Activated T-helper 1 cell treated with anti-CD3 and anti-CD28 coated beads, Interleukin-12 subunit alpha, Interleukin-12 subunit beta, Interleukin-2, Interleukin-4 antibody, amounts not matched to agents 30 ng/mL and 10 ng/mL and 1 ng/mL, durations not matched to agents 14 hours and 24 hours and 36 hours (primary cell): ENCODE measurements at regions not wholly inside any gene's neighbourhood (a gene's known extent, or its start where the extent isn't known, plus 50 kb on each side); places are given as distances from the start of the nearest gene placed in this dataset.

Experiments used
- DNase-seq: peaks from one replicate; pipeline ENCODE4 v3.0.0; 2021; ENCODE audit warnings: low spot score
- H3K27ac Mint-ChIP-seq: one replicate; pipeline ENCODE4 v1.8.0; 2021; ENCODE audit warnings: mild to moderate bottlenecking, mixed read lengths
- H3K27me3 Mint-ChIP-seq: one replicate; pipeline ENCODE4 v1.8.0; 2022; ENCODE audit warnings: mild to moderate bottlenecking, moderate library complexity, mixed read lengths; ENCODE audit not compliant: insufficient read depth
- H3K36me3 Mint-ChIP-seq: one replicate; pipeline ENCODE4 v1.8.0; 2021; ENCODE audit warnings: low read depth, mixed read lengths
- H3K4me1 Mint-ChIP-seq: one replicate; pipeline ENCODE4 v1.8.0; 2021; ENCODE audit warnings: low read depth, mixed read lengths
- H3K4me3 Mint-ChIP-seq: one replicate; pipeline ENCODE4 v1.8.0; 2021; ENCODE audit warnings: mild to moderate bottlenecking, moderate library complexity, mixed read lengths
- H3K9me3 Mint-ChIP-seq: one replicate; pipeline ENCODE4 v1.8.0; 2021; ENCODE audit warnings: mixed read lengths
- intact Hi-C: fragments of 100-400 bp; cut with micrococcal nuclease; formaldehyde crosslinking; loops from one replicate; pipeline ENCODE4 v1.15.1; 2024

DNA sequence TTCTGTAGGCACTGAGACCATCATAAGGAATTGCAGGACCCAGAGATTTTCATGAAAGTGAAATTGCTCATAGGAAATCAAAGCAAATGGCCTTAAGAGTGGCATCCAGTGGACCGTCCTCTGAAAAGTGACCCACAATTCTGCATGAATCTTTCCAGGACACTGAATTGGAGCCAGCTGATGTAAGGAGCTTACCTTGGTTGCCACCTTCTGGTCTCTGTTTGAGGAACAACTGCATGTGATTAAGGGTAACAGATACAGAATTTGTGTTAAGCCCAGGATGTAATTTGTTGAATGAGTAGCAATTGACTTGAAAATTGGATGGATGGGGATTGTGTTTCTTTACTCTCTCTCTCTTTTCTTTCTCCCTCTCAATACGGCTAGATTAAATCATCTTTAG lies 49.9 kb upstream of the GAS1 start:
- no peaks in the 10 kb centered on the region for H3K36me3 Mint-ChIP-seq
- DNase-seq, result no peak
- no peaks in the 10 kb centered on the region for H3K4me1 Mint-ChIP-seq
- intact Hi-C loops, result no loop called here
- H3K9me3 Mint-ChIP-seq, result no peaks in the 10 kb centered on the region
- H3K27ac Mint-ChIP-seq, result no peak overlapping the region
- peaks cover 11% of the 10 kb centered on the region for H3K27me3 Mint-ChIP-seq
- no peak overlapping the region for H3K4me3 Mint-ChIP-seq

- H3K4me3 Mint-ChIP-seq, result no peak overlapping the region
- intact Hi-C loops, result no loop called here
- no peaks in the 10 kb centered on the region for H3K9me3 Mint-ChIP-seq
These were observed 50.6 kb upstream of the GAS1 start for GRCh38 chr9:86997951-86998350.

DNA sequence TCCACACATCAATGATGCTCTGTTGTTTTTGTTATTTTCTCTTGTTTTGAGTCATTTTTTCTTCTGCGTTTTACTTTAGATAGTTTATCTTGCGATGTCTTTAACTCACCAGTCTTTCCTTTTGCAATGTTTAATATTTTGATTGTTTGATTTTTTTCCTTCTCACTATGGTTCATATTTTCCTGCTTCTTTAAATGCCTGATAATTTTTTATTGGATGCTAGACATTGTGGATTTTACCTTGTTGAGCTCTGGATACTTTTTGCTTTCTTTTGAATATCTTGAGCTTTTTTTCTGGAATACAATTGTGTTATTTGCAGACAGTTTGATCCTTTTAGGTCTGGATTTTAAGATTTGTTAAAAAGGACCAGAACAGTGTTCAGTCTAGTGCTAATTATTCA lies 55.2 kb upstream of the GAS1 start:
- no peaks in the 10 kb centered on the region for H3K4me1 Mint-ChIP-seq
- H3K4me3 Mint-ChIP-seq, result no peak overlapping the region
- no peak overlapping the region for H3K27ac Mint-ChIP-seq
- H3K27me3 Mint-ChIP-seq, result peaks cover 3% of the 10 kb centered on the region
- intact Hi-C loops, result no loop called here
- no peaks in the 10 kb centered on the region for H3K36me3 Mint-ChIP-seq
- DNase-seq, result no peak
- H3K9me3 Mint-ChIP-seq, result no peaks in the 10 kb centered on the region

More at GRCh38 chr9:86997951-86998350, 50.6 kb upstream of the GAS1 start:
- no peaks in the 10 kb centered on the region for H3K4me1 Mint-ChIP-seq
- no peak for DNase-seq
- peaks cover 6% of the 10 kb centered on the region for H3K27me3 Mint-ChIP-seq
- H3K36me3 Mint-ChIP-seq, result no peaks in the 10 kb centered on the region
- no peak overlapping the region for H3K27ac Mint-ChIP-seq

- Mint-ChIP-seq H3K27ac (no peak overlapping the region), H3K4me3 (no peak overlapping the region), H3K4me1 (no peaks in the 10 kb centered on the region), H3K36me3 (no peaks in the 10 kb centered on the region), H3K9me3 (no peaks in the 10 kb centered on the region), H3K27me3 (peaks cover 3% of the 10 kb centered on the region)
- DNase-seq, result no peak
- intact Hi-C loops, result no loop called here
These were observed 56.7 kb upstream of the GAS1 start for GRCh38 chr9:87004016-87004415.

DNA sequence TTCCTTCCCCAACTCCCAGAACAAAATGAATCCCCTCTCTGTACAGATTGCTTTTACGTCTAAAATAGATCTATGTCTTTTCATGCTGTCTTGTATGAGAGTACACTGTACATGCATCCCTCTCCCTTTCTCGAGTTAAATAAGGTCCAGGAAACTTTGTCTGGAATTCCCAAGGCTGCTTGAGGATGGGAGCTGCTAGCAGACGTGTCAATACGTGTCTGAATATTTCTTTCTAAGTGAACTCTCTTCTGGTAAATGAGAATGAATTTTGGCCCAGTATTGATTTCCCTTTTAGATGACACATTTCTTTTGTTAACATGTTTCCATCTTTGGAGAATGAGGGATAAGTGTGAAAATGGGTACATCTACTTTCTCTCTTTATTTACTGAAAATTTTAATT lies 59.6 kb upstream of the GAS1 start:
- Mint-ChIP-seq H3K27me3 (no peaks in the 10 kb centered on the region), H3K4me1 (no peaks in the 10 kb centered on the region), H3K36me3 (no peaks in the 10 kb centered on the region), H3K9me3 (no peaks in the 10 kb centered on the region), H3K4me3 (no peak overlapping the region), H3K27ac (no peak overlapping the region)
- intact Hi-C loops, result no loop called here
- no peak for DNase-seq

GRCh38 chr9:87007711-87008366 lies 60.5 kb upstream of the GAS1 start:
- H3K27ac Mint-ChIP-seq, result no peak overlapping the region
- no peak overlapping the region for H3K4me3 Mint-ChIP-seq
- no peaks in the 10 kb centered on the region for H3K4me1 Mint-ChIP-seq
- no peak for DNase-seq
- no peaks in the 10 kb centered on the region for H3K36me3 Mint-ChIP-seq
- H3K9me3 Mint-ChIP-seq, result no peaks in the 10 kb centered on the region
- no peaks in the 10 kb centered on the region for H3K27me3 Mint-ChIP-seq
- intact Hi-C loops, result no loop called here

DNA sequence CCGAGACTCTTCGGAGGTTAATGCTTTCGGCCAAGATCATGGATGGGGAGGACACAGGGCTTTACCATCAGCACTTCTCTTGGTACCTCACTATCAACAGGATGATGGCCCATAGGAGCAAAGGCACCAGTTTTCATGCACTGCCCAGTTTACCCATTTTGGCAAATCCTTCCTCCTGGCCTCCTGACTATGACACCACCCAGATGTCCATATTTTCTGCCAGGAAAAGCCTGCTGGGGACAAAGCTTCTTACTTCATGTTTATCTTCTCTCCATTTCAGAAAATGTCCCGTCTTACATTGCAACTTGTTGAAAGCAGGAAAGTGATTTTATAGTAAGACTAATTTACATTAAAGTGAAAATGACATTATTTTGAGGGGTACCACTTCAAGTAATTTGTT lies 61.4 kb upstream of the GAS1 start:
- Mint-ChIP-seq H3K36me3 (no peaks in the 10 kb centered on the region), H3K9me3 (no peaks in the 10 kb centered on the region), H3K27ac (no peak overlapping the region), H3K4me1 (no peaks in the 10 kb centered on the region), H3K4me3 (no peak overlapping the region), H3K27me3 (no peaks in the 10 kb centered on the region)
- intact Hi-C loops, result no loop called here
- no peak for DNase-seq

- no peaks in the 10 kb centered on the region for H3K9me3 Mint-ChIP-seq
- H3K4me3 Mint-ChIP-seq, result no peak overlapping the region
- no peak for DNase-seq
- H3K27ac Mint-ChIP-seq, result no peak overlapping the region
- no peaks in the 10 kb centered on the region for H3K27me3 Mint-ChIP-seq
- no peaks in the 10 kb centered on the region for H3K36me3 Mint-ChIP-seq
- H3K4me1 Mint-ChIP-seq, result no peaks in the 10 kb centered on the region
- intact Hi-C loops, result no loop called here
These were observed 63.3 kb upstream of the GAS1 start for GRCh38 chr9:87010626-87011025.

GRCh38 chr9:87011551-87011950 lies 64.2 kb upstream of the GAS1 start:
- DNase-seq, result no peak
- Mint-ChIP-seq H3K4me1 (no peaks in the 10 kb centered on the region), H3K27ac (no peak overlapping the region), H3K27me3 (no peaks in the 10 kb centered on the region), H3K36me3 (no peaks in the 10 kb centered on the region), H3K4me3 (no peak overlapping the region), H3K9me3 (no peaks in the 10 kb centered on the region)
- intact Hi-C loops, result no loop called here

DNA sequence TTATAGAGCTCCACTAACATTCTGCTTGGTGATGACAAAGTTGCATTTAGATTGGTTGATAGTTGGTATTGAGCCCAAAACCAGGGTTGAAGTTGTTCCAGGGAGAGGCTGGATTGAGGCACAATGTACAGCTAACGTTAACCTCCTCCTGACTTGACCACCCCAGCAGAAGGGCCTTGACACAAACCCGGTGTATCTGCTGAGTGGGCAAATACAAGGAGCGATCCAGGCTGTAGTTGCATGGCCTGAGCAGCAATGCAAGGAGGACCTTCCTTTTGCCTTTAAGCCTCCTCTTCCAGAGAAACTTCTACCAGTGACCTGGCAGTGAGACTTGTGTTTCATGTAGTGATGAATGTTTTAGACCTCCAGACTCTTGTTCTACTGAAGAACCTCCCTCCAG lies 66.2 kb upstream of the GAS1 start:
- H3K4me1 Mint-ChIP-seq, result no peaks in the 10 kb centered on the region
- H3K9me3 Mint-ChIP-seq, result no peaks in the 10 kb centered on the region
- H3K4me3 Mint-ChIP-seq, result no peak overlapping the region
- no peaks in the 10 kb centered on the region for H3K27me3 Mint-ChIP-seq
- H3K36me3 Mint-ChIP-seq, result no peaks in the 10 kb centered on the region
- DNase-seq, result no peak
- no peak overlapping the region for H3K27ac Mint-ChIP-seq
- intact Hi-C loops, result no loop called here

DNA sequence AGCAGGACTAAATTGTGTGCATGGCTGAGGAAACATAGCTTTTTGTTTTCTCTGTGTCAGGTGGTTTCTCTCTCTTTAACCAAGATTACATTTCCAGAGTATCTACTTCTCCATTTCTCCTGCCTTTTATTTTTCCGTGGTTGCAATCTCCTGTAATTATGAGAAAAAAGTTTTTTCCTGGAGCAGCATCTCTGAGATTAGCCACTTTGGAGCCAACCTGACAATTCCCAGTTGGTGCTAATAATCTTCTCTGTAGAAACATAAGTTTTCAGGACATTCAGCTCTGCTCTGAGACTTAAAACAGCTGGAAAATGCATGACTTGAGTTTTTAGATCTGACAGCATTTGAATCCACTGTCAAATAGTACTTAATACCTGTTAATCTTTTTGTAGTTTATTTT lies 67.1 kb upstream of the GAS1 start:
- no peaks in the 10 kb centered on the region for H3K27me3 Mint-ChIP-seq
- DNase-seq, result no peak
- no peaks in the 10 kb centered on the region for H3K36me3 Mint-ChIP-seq
- no peak overlapping the region for H3K4me3 Mint-ChIP-seq
- no peaks in the 10 kb centered on the region for H3K9me3 Mint-ChIP-seq
- intact Hi-C loops, result no loop called here
- H3K4me1 Mint-ChIP-seq, result no peaks in the 10 kb centered on the region
- H3K27ac Mint-ChIP-seq, result no peak overlapping the region

DNA sequence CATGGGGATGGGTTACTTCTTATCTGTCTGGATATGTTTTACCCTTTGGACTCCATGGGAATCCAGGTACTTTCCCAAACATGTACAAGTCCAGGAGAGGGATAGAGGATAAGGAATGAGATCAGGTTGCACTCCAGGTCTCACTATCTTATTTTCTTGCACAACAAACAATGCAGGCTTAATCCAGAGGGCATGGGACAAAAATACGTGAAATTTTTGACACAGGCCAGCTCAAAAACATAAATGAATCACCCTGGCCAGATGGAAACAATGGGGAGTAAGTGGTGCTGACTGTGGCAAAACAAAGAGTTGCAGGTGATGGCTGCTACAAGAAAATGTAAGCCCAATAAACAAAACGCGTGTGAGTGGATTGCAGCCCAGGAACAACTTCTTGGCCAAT lies 69.4 kb upstream of the GAS1 start:
- H3K9me3 Mint-ChIP-seq, result no peaks in the 10 kb centered on the region
- peaks cover 2% of the 10 kb centered on the region for H3K27me3 Mint-ChIP-seq
- H3K36me3 Mint-ChIP-seq, result no peaks in the 10 kb centered on the region
- H3K4me3 Mint-ChIP-seq, result no peak overlapping the region
- no peak overlapping the region for H3K27ac Mint-ChIP-seq
- no peak for DNase-seq
- no peaks in the 10 kb centered on the region for H3K4me1 Mint-ChIP-seq
- intact Hi-C loops, result no loop called here

- H3K4me3 Mint-ChIP-seq, result no peak overlapping the region
- no peaks in the 10 kb centered on the region for H3K9me3 Mint-ChIP-seq
- no peak overlapping the region for H3K27ac Mint-ChIP-seq
- intact Hi-C loops, result no loop called here
- H3K27me3 Mint-ChIP-seq, result peaks cover 2% of the 10 kb centered on the region
- no peaks in the 10 kb centered on the region for H3K36me3 Mint-ChIP-seq
- no peaks in the 10 kb centered on the region for H3K4me1 Mint-ChIP-seq
- no peak for DNase-seq
These were observed 73.1 kb upstream of the GAS1 start for GRCh38 chr9:87020169-87020950.
